IMR-90 (cell line): ENCODE measurements at regions not wholly inside any gene's neighbourhood (a gene's known extent, or its start where the extent isn't known, plus 50 kb on each side); places are given as distances from the start of the nearest gene placed in this dataset.

ENCODE experiments used
- ATAC-seq: fragments of 200-7000 bp; cut with Tn5 transposase; 2 replicates; pipeline ENCODE4 v1.9.1; 2020; ENCODE audit warnings: low read depth, mild to moderate bottlenecking, moderate library complexity
- BruUV-seq: library from RNA; stranded (reverse); fragments of 400-500 nt; replicated peaks from 2 replicates; lab custom pipeline; 2021; lab: Mats Ljungman, UMichigan
- CTCF ChIA-PET: fragments of 300-600 bp; formaldehyde crosslinking; extraction: SDS; loops from one replicate; lab custom pipeline; 2021; ENCODE audit warnings: antibody characterized with exemption; lab: Yijun Ruan, JAX
- POLR2A ChIA-PET: fragments of 300-600 bp; sonication (Branson Sonifier 250); formaldehyde crosslinking; loops from one replicate; lab custom pipeline; 2022; ENCODE audit warnings: antibody characterized with exemption; ENCODE audit not compliant: unreplicated experiment; lab: Charles Lee
- DNase-seq: peaks from one replicate; pipeline ENCODE4 v3.0.0; 2013
- H2AFZ ChIP-seq: replicated peaks from 2 replicates; pipeline ENCODE3; 2013; ENCODE audit warnings: low read length, mild to moderate bottlenecking; ENCODE audit not compliant: poor library complexity
- H2AK5ac ChIP-seq: 2 replicates; pipeline ENCODE4 v1.6.1; 2013; ENCODE audit warnings: low read depth, low read length, inconsistent platforms
- H2AK9ac ChIP-seq: replicated peaks from 2 replicates; pipeline ENCODE3; 2013; ENCODE audit warnings: mild to moderate bottlenecking, low read depth, low read length, moderate library complexity; ENCODE audit not compliant: poor library complexity
- H2BK120ac ChIP-seq: 2 replicates; pipeline ENCODE4 v1.6.1; 2013; ENCODE audit warnings: low read depth, low read length, inconsistent platforms
- H2BK15ac ChIP-seq: 3 replicates; pipeline ENCODE4 v1.6.1; 2013; ENCODE audit warnings: low read depth, low read length, inconsistent platforms
- H2BK20ac ChIP-seq: 2 replicates; pipeline ENCODE4 v1.6.1; 2013; ENCODE audit warnings: low read depth, mild to moderate bottlenecking, inconsistent platforms, low read length, moderate library complexity
- H2BK5ac ChIP-seq: 2 replicates; pipeline ENCODE4 v1.6.1; 2013; ENCODE audit warnings: mild to moderate bottlenecking, low read depth, low read length, inconsistent platforms; ENCODE audit not compliant: poor library complexity, severe bottlenecking
- H3K14ac ChIP-seq: replicated peaks from 2 replicates; pipeline ENCODE4 v1.6.1; 2013; ENCODE audit warnings: low read depth, low read length, inconsistent platforms
- H3K18ac ChIP-seq: 2 replicates; pipeline ENCODE4 v1.6.1; 2013; ENCODE audit warnings: low read depth, low read length, control low read depth
- H3K23ac ChIP-seq: 2 replicates; pipeline ENCODE4 v1.6.1; 2013; ENCODE audit warnings: low read depth, low read length, inconsistent platforms
- H3K27ac ChIP-seq: 2 replicates; pipeline ENCODE4 v1.5.1; 2013; ENCODE audit warnings: mild to moderate bottlenecking, control low read depth, low read length; ENCODE audit not compliant: insufficient read depth
- H3K27me3 ChIP-seq: 2 replicates; pipeline ENCODE4 v1.6.1; 2013; ENCODE audit warnings: low read length; ENCODE audit not compliant: control insufficient read depth, insufficient read depth
- H3K36me3 ChIP-seq: 2 replicates; pipeline ENCODE4 v1.6.1; 2013; ENCODE audit warnings: low read length, mixed read lengths; ENCODE audit not compliant: control insufficient read depth, insufficient read depth
- H3K4ac ChIP-seq: 2 replicates; pipeline ENCODE4 v1.6.1; 2013; ENCODE audit warnings: low read depth, low read length, inconsistent platforms
- H3K4me1 ChIP-seq: 2 replicates; pipeline ENCODE4 v1.6.1; 2013; ENCODE audit warnings: low read length, mixed read lengths; ENCODE audit not compliant: control insufficient read depth, insufficient read depth
- H3K4me2 ChIP-seq: 2 replicates; pipeline ENCODE4 v1.6.1; 2013; ENCODE audit warnings: low read depth, mild to moderate bottlenecking, control low read depth, low read length, moderate library complexity
- H3K4me3 ChIP-seq: 2 replicates; pipeline ENCODE4 v1.5.1; 2013; ENCODE audit warnings: low read depth, mild to moderate bottlenecking, control low read depth, low read length, moderate library complexity; ENCODE audit not compliant: insufficient read depth
- H3K56ac ChIP-seq: 2 replicates; pipeline ENCODE4 v1.6.1; 2013; ENCODE audit warnings: low read length, inconsistent platforms; ENCODE audit not compliant: insufficient read depth; ENCODE audit errors: extremely low read depth
- H3K79me1 ChIP-seq, 2 experiments: 2 replicates each; pipeline ENCODE4 v1.6.1; 2013; ENCODE audit warnings: low read length in 2 of 2, inconsistent platforms in 1 of 2, low read depth in 1 of 2
- H3K9ac ChIP-seq: 2 replicates; pipeline ENCODE4 v1.6.1; 2013; ENCODE audit warnings: low read depth, low read length, control low read depth
- H3K9me1 ChIP-seq: 2 replicates; pipeline ENCODE4 v1.6.1; 2013; ENCODE audit warnings: low read length, inconsistent platforms; ENCODE audit not compliant: insufficient read depth
- H3K9me3 ChIP-seq: 2 replicates; pipeline ENCODE4 v1.6.1; 2013; ENCODE audit warnings: low read length; ENCODE audit not compliant: control insufficient read depth, insufficient read depth
- H4K20me1 ChIP-seq: 2 replicates; pipeline ENCODE4 v1.6.1; 2013; ENCODE audit warnings: low read length, inconsistent platforms; ENCODE audit not compliant: insufficient read depth
- H4K5ac ChIP-seq: 2 replicates; pipeline ENCODE4 v1.6.1; 2013; ENCODE audit warnings: mild to moderate bottlenecking, low read depth, low read length, control low read depth
- H4K8ac ChIP-seq, 2 experiments: 2 replicates each; pipeline ENCODE4 v1.6.1; 2013; ENCODE audit warnings: low read depth in 2 of 2, low read length in 2 of 2, control low read depth in 1 of 2, inconsistent platforms in 1 of 2
- H4K91ac ChIP-seq: 2 replicates; pipeline ENCODE4 v1.6.1; 2013; ENCODE audit warnings: low read depth, low read length, inconsistent platforms; ENCODE audit not compliant: insufficient read depth
- BHLHE40 ChIP-seq: fragments of 150-350 bp; IDR thresholded peaks from 2 replicates; pipeline ENCODE4 v1.6.1; 2016; ENCODE audit warnings: mild to moderate bottlenecking, low read depth, low read length
- CEBPB ChIP-seq: IDR thresholded peaks from 2 replicates; pipeline ENCODE4 v1.6.1; 2012; ENCODE audit warnings: low read depth, low read length, improper control_type of control experiment
- CHD1 ChIP-seq: IDR thresholded peaks from 2 replicates; pipeline ENCODE4 v1.6.1; 2012; ENCODE audit warnings: low read depth, low read length, improper control_type of control experiment
- FOS ChIP-seq: fragments of 150-350 bp; IDR thresholded peaks from 2 replicates; pipeline ENCODE4 v1.6.1; 2016; ENCODE audit warnings: low read depth, low read length
- MAFK ChIP-seq: IDR thresholded peaks from 2 replicates; pipeline ENCODE4 v1.6.1; 2012; ENCODE audit warnings: low read depth, low read length, improper control_type of control experiment
- MAZ ChIP-seq: IDR thresholded peaks from 2 replicates; pipeline ENCODE4 v1.6.1; 2012; ENCODE audit warnings: low read depth, mild to moderate bottlenecking, low read length, improper control_type of control experiment, moderate library complexity, borderline replicate concordance
- MXI1 ChIP-seq: IDR thresholded peaks from 2 replicates; pipeline ENCODE4 v1.6.1; 2012; ENCODE audit warnings: low read depth, mild to moderate bottlenecking, low read length, moderate library complexity, borderline replicate concordance
- NFE2L2 ChIP-seq: fragments of 150-350 bp; IDR thresholded peaks from 2 replicates; pipeline ENCODE4 v1.6.1; 2016; ENCODE audit warnings: low read depth, mild to moderate bottlenecking, low read length
- POLR2A ChIP-seq: IDR thresholded peaks from 2 replicates; pipeline ENCODE4 v1.6.1; 2012; ENCODE audit warnings: mild to moderate bottlenecking, low read depth, low read length
- RAD21 ChIP-seq: IDR thresholded peaks from 2 replicates; pipeline ENCODE4 v1.6.1; 2012; ENCODE audit warnings: low read length, improper control_type of control experiment
- RCOR1 ChIP-seq: IDR thresholded peaks from 2 replicates; pipeline ENCODE4 v1.6.1; 2012; ENCODE audit warnings: mild to moderate bottlenecking, low read length, improper control_type of control experiment; ENCODE audit not compliant: insufficient replicate concordance
- RFX5 ChIP-seq: IDR thresholded peaks from 2 replicates; pipeline ENCODE4 v1.8.0; 2012; ENCODE audit warnings: low read depth, mild to moderate bottlenecking, low read length, moderate library complexity
- SMC3 ChIP-seq: fragments of 150-350 bp; IDR thresholded peaks from 2 replicates; pipeline ENCODE4 v1.6.1; 2016; ENCODE audit warnings: low read depth, mild to moderate bottlenecking, antibody characterized with exemption, low read length, moderate library complexity
- dilution Hi-C: fragments of 300-500 bp; cut with HindIII; formaldehyde crosslinking; loops from one replicate; pipeline ENCODE4 v1.14.3; 2018; ENCODE audit warnings: low sequenced_read_pairs; ENCODE audit not compliant: unreplicated experiment
- in situ Hi-C: fragments of 300-500 bp; cut with MboI; formaldehyde crosslinking; loops from 3 replicates; pipeline ENCODE4 v1.14.3; 2019; ENCODE audit warnings: low sequenced_read_pairs, inconsistent platforms, mixed read lengths
- intact Hi-C: fragments of 100-400 bp; cut with micrococcal nuclease; formaldehyde crosslinking; loops from 2 replicates; pipeline ENCODE4 v1.10.0; 2022
- TF ChIP-seq, protein P1 (sequence below): fragments of 150-350 bp; IDR thresholded peaks from 2 replicates; pipeline ENCODE4 v1.6.1; 2017; ENCODE audit warnings: mild to moderate bottlenecking, antibody characterized with exemption, low read length, low read depth
- TF ChIP-seq, protein P2 (sequence below): fragments of 150-350 bp; IDR thresholded peaks from 2 replicates; pipeline ENCODE4 v1.6.1; 2016; ENCODE audit warnings: low read depth, mild to moderate bottlenecking, low read length, moderate library complexity, borderline replicate concordance
- TF ChIP-seq, protein P3 (sequence below): conservative IDR thresholded peaks from 2 replicates; pipeline ENCODE4 v1.5.1; 2012; ENCODE audit warnings: mild to moderate bottlenecking, low read depth, low read length, improper control_type of control experiment

DNA sequence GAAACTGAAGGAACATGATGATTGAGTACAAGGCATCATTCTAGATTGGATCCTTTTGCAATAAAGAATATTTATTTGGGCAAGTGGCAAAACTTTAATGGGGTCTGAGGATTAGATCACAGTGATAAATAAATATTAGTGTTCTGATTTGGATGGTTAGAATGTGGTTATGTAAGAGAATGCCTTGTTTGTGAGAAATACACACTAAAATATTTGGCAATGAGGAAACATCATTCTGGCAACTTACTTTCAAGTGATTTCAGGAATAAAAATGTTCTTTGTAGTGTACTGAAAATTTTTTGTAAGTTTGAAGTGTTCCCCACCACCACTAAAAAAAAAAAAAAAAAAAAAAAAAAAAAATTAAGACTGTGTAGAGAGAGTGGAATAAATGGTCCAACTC lies 185.1 kb upstream of the NEBL start:
- H2AK9ac ChIP-seq, result no peak overlapping the region
- intact Hi-C loops, result loop anchor here (10.0 kb wide), 1 partner anchor 217 kb away; no protein-coding TSS in a partner anchor
- H4K8ac ChIP-seq, result no peak overlapping the region
- no peak for ATAC-seq
- H2BK20ac ChIP-seq, result no peak overlapping the region
- no peak overlapping the region for H3K4me2 ChIP-seq
- H3K36me3 ChIP-seq, result no peaks in the 10 kb centered on the region
- no peaks in the 10 kb centered on the region for H4K20me1 ChIP-seq
- ChIA-PET POLR2A (no interaction called here), CTCF (no interaction called here)
- H3K23ac ChIP-seq, result no peak overlapping the region
- no peak overlapping the region for H3K14ac ChIP-seq
- no peak for TF ChIP-seq RFX5
- no peak for TF ChIP-seq NFE2L2
- TF ChIP-seq POLR2A, result no peak
- no peak for TF ChIP-seq SMC3
- TF ChIP-seq FOS, result no peak
- no peak for TF ChIP-seq CEBPB
- no peak for TF ChIP-seq MAFK
- TF ChIP-seq RAD21, result no peak
- TF ChIP-seq, protein P1, sequence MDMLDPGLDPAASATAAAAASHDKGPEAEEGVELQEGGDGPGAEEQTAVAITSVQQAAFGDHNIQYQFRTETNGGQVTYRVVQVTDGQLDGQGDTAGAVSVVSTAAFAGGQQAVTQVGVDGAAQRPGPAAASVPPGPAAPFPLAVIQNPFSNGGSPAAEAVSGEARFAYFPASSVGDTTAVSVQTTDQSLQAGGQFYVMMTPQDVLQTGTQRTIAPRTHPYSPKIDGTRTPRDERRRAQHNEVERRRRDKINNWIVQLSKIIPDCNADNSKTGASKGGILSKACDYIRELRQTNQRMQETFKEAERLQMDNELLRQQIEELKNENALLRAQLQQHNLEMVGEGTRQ, result no peak
- TF ChIP-seq, protein P2, sequence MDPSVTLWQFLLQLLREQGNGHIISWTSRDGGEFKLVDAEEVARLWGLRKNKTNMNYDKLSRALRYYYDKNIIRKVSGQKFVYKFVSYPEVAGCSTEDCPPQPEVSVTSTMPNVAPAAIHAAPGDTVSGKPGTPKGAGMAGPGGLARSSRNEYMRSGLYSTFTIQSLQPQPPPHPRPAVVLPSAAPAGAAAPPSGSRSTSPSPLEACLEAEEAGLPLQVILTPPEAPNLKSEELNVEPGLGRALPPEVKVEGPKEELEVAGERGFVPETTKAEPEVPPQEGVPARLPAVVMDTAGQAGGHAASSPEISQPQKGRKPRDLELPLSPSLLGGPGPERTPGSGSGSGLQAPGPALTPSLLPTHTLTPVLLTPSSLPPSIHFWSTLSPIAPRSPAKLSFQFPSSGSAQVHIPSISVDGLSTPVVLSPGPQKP, result no peak
- no peak for TF ChIP-seq MAZ
- no peak for TF ChIP-seq MXI1
- no peak for TF ChIP-seq RCOR1
- TF ChIP-seq BHLHE40, result no peak
- TF ChIP-seq, protein P3, sequence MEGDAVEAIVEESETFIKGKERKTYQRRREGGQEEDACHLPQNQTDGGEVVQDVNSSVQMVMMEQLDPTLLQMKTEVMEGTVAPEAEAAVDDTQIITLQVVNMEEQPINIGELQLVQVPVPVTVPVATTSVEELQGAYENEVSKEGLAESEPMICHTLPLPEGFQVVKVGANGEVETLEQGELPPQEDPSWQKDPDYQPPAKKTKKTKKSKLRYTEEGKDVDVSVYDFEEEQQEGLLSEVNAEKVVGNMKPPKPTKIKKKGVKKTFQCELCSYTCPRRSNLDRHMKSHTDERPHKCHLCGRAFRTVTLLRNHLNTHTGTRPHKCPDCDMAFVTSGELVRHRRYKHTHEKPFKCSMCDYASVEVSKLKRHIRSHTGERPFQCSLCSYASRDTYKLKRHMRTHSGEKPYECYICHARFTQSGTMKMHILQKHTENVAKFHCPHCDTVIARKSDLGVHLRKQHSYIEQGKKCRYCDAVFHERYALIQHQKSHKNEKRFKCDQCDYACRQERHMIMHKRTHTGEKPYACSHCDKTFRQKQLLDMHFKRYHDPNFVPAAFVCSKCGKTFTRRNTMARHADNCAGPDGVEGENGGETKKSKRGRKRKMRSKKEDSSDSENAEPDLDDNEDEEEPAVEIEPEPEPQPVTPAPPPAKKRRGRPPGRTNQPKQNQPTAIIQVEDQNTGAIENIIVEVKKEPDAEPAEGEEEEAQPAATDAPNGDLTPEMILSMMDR, result no peak
- no peak for TF ChIP-seq CHD1
- no peaks in the 10 kb centered on the region for H3K4me1 ChIP-seq
- H3K4me3 ChIP-seq, result no peak overlapping the region
- no peak overlapping the region for H2AK5ac ChIP-seq
- dilution Hi-C loops, result no loop called here
- no peak overlapping the region for H2BK15ac ChIP-seq
- H3K27me3 ChIP-seq, result no peaks in the 10 kb centered on the region
- no peaks in the 10 kb centered on the region for H3K9me3 ChIP-seq
- H3K4ac ChIP-seq, result no peak overlapping the region
- no peak for DNase-seq
- in situ Hi-C loops, result loop anchor here (5.0 to 25.0 kb wide), 4 partner anchors 190 to 880 kb away; no protein-coding TSS in a partner anchor
- no peak overlapping the region for H4K91ac ChIP-seq
- no peak overlapping the region for H3K18ac ChIP-seq
- H3K9ac ChIP-seq, result no peak overlapping the region
- H3K79me1 ChIP-seq, result no peaks in the 10 kb centered on the region
- no peaks in the 10 kb centered on the region for H3K9me1 ChIP-seq
- no TSS peak for BruUV-seq
- H2BK5ac ChIP-seq, result no peak overlapping the region
- no peak overlapping the region for H4K5ac ChIP-seq
- no peak overlapping the region for H2BK120ac ChIP-seq
- no peak overlapping the region for H3K56ac ChIP-seq
- H3K27ac ChIP-seq, result no peak overlapping the region
- no peak overlapping the region for H2AFZ ChIP-seq
